ENCODE measurements at regions not wholly inside any gene's neighbourhood (a gene's known extent, or its start where the extent isn't known, plus 50 kb on each side); places are given as distances from the start of the nearest gene placed in this dataset.

GRCh38 chr6:14571746-14572145 lies 454.2 kb downstream of the CD83 start:
- no peak overlapping the region for H3K4me3 ChIP-seq (replicated peaks in 1 of 2; ENCODE audit: low read depth in 2 of 2, low read length in 2 of 2)
- TF ChIP-seq CTCF (IDR thresholded peaks at IDR 0.05; ENCODE audit: low read depth, low read length): no peak
- no peak for DNase-seq (ENCODE audit: low read depth in 2 of 2)

GRCh38 chr6:14573267-14573666 lies 455.7 kb downstream of the CD83 start:
- no peak for DNase-seq (ENCODE audit: low read depth in 2 of 2)
- no peak for TF ChIP-seq CTCF (IDR thresholded peaks at IDR 0.05; ENCODE audit: low read depth, low read length)
- no peak overlapping the region for H3K4me3 ChIP-seq (replicated peaks in 1 of 2; ENCODE audit: low read depth in 2 of 2, low read length in 2 of 2)

- TF ChIP-seq CTCF (IDR thresholded peaks at IDR 0.05; ENCODE audit: low read depth, low read length): no peak
- DNase-seq (ENCODE audit: low read depth in 2 of 2): no peak
- no peak overlapping the region for H3K4me3 ChIP-seq (replicated peaks in 1 of 2; ENCODE audit: low read depth in 2 of 2, low read length in 2 of 2)
Measured at GRCh38 chr6:14573703-14574290, 456.2 kb downstream of the CD83 start.

- DNase-seq (ENCODE audit: low read depth in 2 of 2): no peak
- TF ChIP-seq CTCF (IDR thresholded peaks at IDR 0.05; ENCODE audit: low read depth, low read length): no peak
- H3K4me3 ChIP-seq (replicated peaks in 1 of 2; ENCODE audit: low read depth in 2 of 2, low read length in 2 of 2): no peak overlapping the region
Measured at GRCh38 chr6:14575961-14576360, 458.4 kb downstream of the CD83 start.

GRCh38 chr6:14578994-14579393 lies 461.4 kb downstream of the CD83 start:
- no peak overlapping the region for H3K4me3 ChIP-seq (replicated peaks in 1 of 2; ENCODE audit: low read depth in 2 of 2, low read length in 2 of 2)
- peak in 1 of 2 donors; percentile 1 for DNase-seq (ENCODE audit: low read depth in 2 of 2)
- no peak for TF ChIP-seq CTCF (IDR thresholded peaks at IDR 0.05; ENCODE audit: low read depth, low read length)

- DNase-seq (ENCODE audit: low read depth in 2 of 2): no peak
- H3K4me3 ChIP-seq (replicated peaks in 1 of 2; ENCODE audit: low read depth in 2 of 2, low read length in 2 of 2): no peak overlapping the region
- no peak for TF ChIP-seq CTCF (IDR thresholded peaks at IDR 0.05; ENCODE audit: low read depth, low read length)
Measured at GRCh38 chr6:14582749-14583148, 465.2 kb downstream of the CD83 start.

- no peak for TF ChIP-seq CTCF (IDR thresholded peaks at IDR 0.05; ENCODE audit: low read depth, low read length)
- no peak overlapping the region for H3K4me3 ChIP-seq (replicated peaks in 1 of 2; ENCODE audit: low read depth in 2 of 2, low read length in 2 of 2)
- DNase-seq (ENCODE audit: low read depth in 2 of 2): no peak
Measured at GRCh38 chr6:14583826-14584225, 466.3 kb downstream of the CD83 start.
